Breast epithelium (tissue), 3 donors: ENCODE measurements at regions not wholly inside any gene's neighbourhood (a gene's known extent, or its start where the extent isn't known, plus 50 kb on each side); places are given as distances from the start of the nearest gene placed in this dataset.

ENCODE experiments used
- CTCF ChIP-seq, 3 donors: fragments of 450-650 bp; IDR thresholded peaks; one replicate each; pipeline ENCODE4 v1.5.1; 2016 to 2017; ENCODE audit warnings: antibody characterized with exemption in 3 of 3, mild to moderate bottlenecking in 3 of 3, moderate library complexity in 3 of 3
- POLR2A ChIP-seq: fragments of 450-650 bp; IDR thresholded peaks from one replicate; pipeline ENCODE4 v1.6.1; 2016; ENCODE audit warnings: antibody characterized with exemption, mild to moderate bottlenecking, moderate library complexity

GRCh38 chr6:9250852-9251251 lies 815.5 kb upstream of the SLC35B3 start:
- peak in 2 of 3 donors; percentile 46 to 52 for TF ChIP-seq CTCF (IDR thresholded peaks at IDR 0.05)
- no peak for TF ChIP-seq POLR2A
